DND-41 (cell line): ENCODE measurements at regions not wholly inside any gene's neighbourhood (a gene's known extent, or its start where the extent isn't known, plus 50 kb on each side); places are given as distances from the start of the nearest gene placed in this dataset.

Experiments
- CTCF ChIP-seq: IDR thresholded peaks from 2 replicates; pipeline ENCODE4 v1.5.1; 2012; ENCODE audit warnings: borderline replicate concordance, low read length, moderate library complexity, mild to moderate bottlenecking; ENCODE audit not compliant: poor library complexity, severe bottlenecking; ENCODE audit errors: extremely low read depth
- EZH2 ChIP-seq: IDR thresholded peaks from 3 replicates; pipeline ENCODE4 v1.6.1; 2012; ENCODE audit warnings: borderline replicate concordance, low read depth, mild to moderate bottlenecking, moderate library complexity, low read length, inconsistent platforms; ENCODE audit not compliant: severe bottlenecking

GRCh38 chr3:98680723-98681122 is 82.4 kb upstream of the ST3GAL6 start:
- TF ChIP-seq CTCF, result no peak
- no peak for TF ChIP-seq EZH2
